GM10248 (cell line): ENCODE measurements at regions not wholly inside any gene's neighbourhood (a gene's known extent, or its start where the extent isn't known, plus 50 kb on each side); places are given as distances from the start of the nearest gene placed in this dataset.
A peak's percentile ranks its signal among the peaks of the same experiment; 100 is the strongest.

Experiments used
- CTCF ChIA-PET: fragments of 300-600 bp; sonication (Branson Sonifier 250); formaldehyde crosslinking; extraction: SDS; loops from one replicate; lab custom pipeline; 2021; ENCODE audit warnings: antibody characterized with exemption; lab: Yijun Ruan, JAX
- POLR2A ChIA-PET: fragments of 350-650 bp; sonication (Branson Sonifier 250); formaldehyde crosslinking; extraction: SDS; loops from one replicate; lab custom pipeline; 2020; ENCODE audit warnings: antibody characterized with exemption; lab: Yijun Ruan, JAX
- DNase-seq: peaks from one replicate; pipeline ENCODE4 v3.0.0; 2012; ENCODE audit errors: extremely low spot score
- CTCF ChIP-seq: IDR thresholded peaks from 2 replicates; pipeline ENCODE4 v1.5.1; 2012; ENCODE audit warnings: mild to moderate bottlenecking, low read depth; ENCODE audit errors: extremely low read depth, missing control alignments, control extremely low read depth

GRCh38 chr12:67155863-67156262 lies 113.3 kb upstream of the CAND1 start:
- ChIA-PET POLR2A (no interaction called here), CTCF (interaction anchor here (1.4 kb wide), 1 partner anchor 10 kb away, joined by 3 read pairs; no protein-coding TSS in a partner anchor)
- no peak for DNase-seq
- TF ChIP-seq CTCF, result no peak

GRCh38 chr12:67161322-67161918 lies 107.7 kb upstream of the CAND1 start:
- peak; percentile 29 for DNase-seq
- peak; percentile 53 for TF ChIP-seq CTCF
- ChIA-PET POLR2A (no interaction called here), CTCF (interaction anchor here (0.5 to 3.9 kb wide), 19 partner anchors 9 to 784 kb away, joined by 3 to 16 read pairs (median 4); no protein-coding TSS in a partner anchor)

GRCh38 chr12:67173258-67173657 lies 95.9 kb upstream of the CAND1 start:
- no peak for DNase-seq
- no peak for TF ChIP-seq CTCF
- POLR2A ChIA-PET, result no interaction called here
- CTCF ChIA-PET, result interaction anchor here (3.2 kb wide), 1 partner anchor 12 kb away, joined by 16 read pairs; no protein-coding TSS in a partner anchor

GRCh38 chr12:67182551-67182950 lies 86.6 kb upstream of the CAND1 start:
- DNase-seq, result no peak
- ChIA-PET POLR2A (no interaction called here), CTCF (no interaction called here)
- no peak for TF ChIP-seq CTCF

GRCh38 chr12:67193704-67194103 lies 75.5 kb upstream of the CAND1 start:
- POLR2A ChIA-PET, result no interaction called here
- CTCF ChIA-PET, result no interaction called here
- TF ChIP-seq CTCF, result no peak
- DNase-seq, result peak; percentile 5

- POLR2A ChIA-PET, result no interaction called here
- no peak for DNase-seq
- CTCF ChIA-PET, result interaction anchor here (1.0 to 1.4 kb wide), 5 partner anchors 9 to 746 kb away, joined by 3 to 5 read pairs (median 4); no protein-coding TSS in a partner anchor
- TF ChIP-seq CTCF, result no peak
These were observed 68.8 kb upstream of the CAND1 start for GRCh38 chr12:67200386-67200785.
